GM21717 (cell line): ENCODE measurements at regions not wholly inside any gene's neighbourhood (a gene's known extent, or its start where the extent isn't known, plus 50 kb on each side); places are given as distances from the start of the nearest gene placed in this dataset.
"Not testable (repeated sequence)": the region's sequence is repeated elsewhere in the genome, so short reads cannot be mapped to it uniquely, and the experiment has no call there.

ENCODE experiments used
- ATAC-seq: cut with Tn5 transposase; IDR thresholded peaks from one replicate; pipeline ENCODE4 v1.9.1; 2021; ENCODE audit warnings: mild to moderate bottlenecking, moderate library complexity; ENCODE audit not compliant: unreplicated experiment

GRCh38 chr6:19369785-19370184 is 467.4 kb upstream of the ID4 start:
- ATAC-seq = no peak

- ATAC-seq = no peak
Measured at GRCh38 chr6:19370831-19371230, 466.3 kb upstream of the ID4 start.

- no peak for ATAC-seq
Measured at GRCh38 chr6:19375613-19376012, 461.6 kb upstream of the ID4 start.

- ATAC-seq = no peak
Measured at GRCh38 chr6:19377722-19378121, 459.4 kb upstream of the ID4 start.

GRCh38 chr6:19380293-19380692 is 456.9 kb upstream of the ID4 start:
- no peak for ATAC-seq

GRCh38 chr6:19382676-19383075 is 454.5 kb upstream of the ID4 start:
- ATAC-seq = no peak

- ATAC-seq = no peak
Measured at GRCh38 chr6:19391926-19392325, 445.2 kb upstream of the ID4 start.

GRCh38 chr6:19394051-19394450 is 443.1 kb upstream of the ID4 start:
- ATAC-seq = no peak

- ATAC-seq = no peak
Measured at GRCh38 chr6:19394687-19395086, 442.5 kb upstream of the ID4 start.

- ATAC-seq = no peak
Measured at GRCh38 chr6:19395316-19395715, 441.9 kb upstream of the ID4 start.

GRCh38 chr6:19399406-19399805 is 437.8 kb upstream of the ID4 start:
- no peak for ATAC-seq

- not testable (repeated sequence) for ATAC-seq
Measured at GRCh38 chr6:19404884-19405283, 432.3 kb upstream of the ID4 start.

- ATAC-seq = no peak
Measured at GRCh38 chr6:19408331-19408730, 428.8 kb upstream of the ID4 start.

GRCh38 chr6:19410481-19410880 is 426.7 kb upstream of the ID4 start:
- ATAC-seq = no peak

GRCh38 chr6:19413323-19413722 is 423.8 kb upstream of the ID4 start:
- no peak for ATAC-seq

GRCh38 chr6:19415605-19416326 is 421.4 kb upstream of the ID4 start:
- no peak for ATAC-seq

- ATAC-seq = no peak
Measured at GRCh38 chr6:19416811-19417210, 420.4 kb upstream of the ID4 start.

GRCh38 chr6:19417713-19418112 is 419.5 kb upstream of the ID4 start:
- ATAC-seq = no peak

- no peak for ATAC-seq
Measured at GRCh38 chr6:19424853-19425252, 412.3 kb upstream of the ID4 start.

- no peak for ATAC-seq
Measured at GRCh38 chr6:19427548-19427947, 409.6 kb upstream of the ID4 start.

GRCh38 chr6:19432966-19433498 is 404.1 kb upstream of the ID4 start:
- no peak for ATAC-seq

- ATAC-seq = no peak
Measured at GRCh38 chr6:19434065-19434464, 403.1 kb upstream of the ID4 start.

- no peak for ATAC-seq
Measured at GRCh38 chr6:19435755-19436154, 401.4 kb upstream of the ID4 start.
